ENCODE measurements at regions not wholly inside any gene's neighbourhood (a gene's known extent, or its start where the extent isn't known, plus 50 kb on each side); places are given as distances from the start of the nearest gene placed in this dataset.

DNA sequence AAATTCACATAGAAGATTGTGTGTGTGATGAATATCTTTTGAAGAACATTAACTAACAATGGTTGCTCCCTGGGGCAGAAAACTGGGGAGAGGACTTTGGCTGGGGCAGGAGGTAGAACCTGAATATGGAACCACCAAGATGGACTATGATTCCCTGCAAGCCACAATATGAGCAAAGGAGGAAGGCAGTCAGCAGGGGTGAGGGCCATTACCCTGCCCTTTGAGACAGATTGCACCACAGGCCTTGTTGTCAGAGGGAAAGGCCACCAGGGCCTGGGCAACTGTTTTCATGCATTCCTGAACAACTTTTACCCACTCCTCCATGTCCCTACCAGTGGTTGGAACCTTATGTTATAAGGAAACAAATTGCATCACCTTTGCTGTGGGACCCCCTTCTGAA is 670.1 kb upstream of the POM121L12 start:
- no peak overlapping the region for H2BK12ac ChIP-seq (ENCODE audit: low read depth, low read length)
- H3K18ac ChIP-seq (ENCODE audit: extremely low read depth, low read length), result no peak overlapping the region
- no peaks in the 10 kb centered on the region for H3K79me1 ChIP-seq (ENCODE audit: low read depth, low read length)
- no peak overlapping the region for H2BK120ac ChIP-seq (replicated peaks; ENCODE audit: low read depth, low read length)
- no peaks in the 10 kb centered on the region for H3K23me2 ChIP-seq (ENCODE audit: low read depth, low read length)
- H2BK20ac ChIP-seq (ENCODE audit: low read length), result no peak overlapping the region
- H3K79me2 ChIP-seq (ENCODE audit: control insufficient read depth in 1 of 2, insufficient read depth in 2 of 2, low read length in 2 of 2), result no peaks in the 10 kb centered on the region
- H3K56ac ChIP-seq (replicated peaks; ENCODE audit: insufficient read length, low read depth, low read length), result no peak overlapping the region
- H3K4me3 ChIP-seq (ENCODE audit: extremely low read depth in 1 of 4, insufficient read depth in 2 of 4, low read depth in 3 of 4, low read length in 4 of 4), result no peak overlapping the region
- FAIRE-seq (no peak), DNase-seq (ENCODE audit: low read depth in 1 of 2, low spot score in 2 of 2) (no peak)
- no peak overlapping the region for H3K27ac ChIP-seq (ENCODE audit: low read depth, low read length)
- H4K8ac ChIP-seq (ENCODE audit: extremely low read depth, insufficient read depth, low read length), result no peak overlapping the region
- H2BK15ac ChIP-seq (ENCODE audit: low read length), result no peak overlapping the region
- H2AK5ac ChIP-seq (ENCODE audit: low read depth, low read length), result no peak overlapping the region
- H3K4me2 ChIP-seq (ENCODE audit: insufficient read depth in 1 of 2, low read depth in 2 of 2, low read length in 2 of 2), result no peak overlapping the region
- no peaks in the 10 kb centered on the region for H3K4me1 ChIP-seq (replicated peaks in 1 of 4; ENCODE audit: control insufficient read depth in 3 of 4, insufficient read depth in 4 of 4, low read length in 3 of 4)
- no peak overlapping the region for H4K5ac ChIP-seq (ENCODE audit: insufficient read length, low read depth, low read length)
- POLR2A ChIA-PET (ENCODE audit: partially characterized antibody), result no interaction called here
- no peaks in the 10 kb centered on the region for H3K27me3 ChIP-seq (replicated peaks in 1 of 4; ENCODE audit: control insufficient read depth in 3 of 4, extremely low read depth in 1 of 4, insufficient read depth in 3 of 4, low read length in 3 of 4)
- H3K14ac ChIP-seq (ENCODE audit: insufficient read length), result no peak overlapping the region
- no peaks in the 10 kb centered on the region for H4K20me1 ChIP-seq (replicated peaks in 1 of 2; ENCODE audit: control insufficient read depth in 1 of 2, insufficient read depth in 2 of 2, low read length in 2 of 2)
- no peak overlapping the region for H3K23ac ChIP-seq (ENCODE audit: insufficient read length)
- no peaks in the 10 kb centered on the region for H3K36me3 ChIP-seq (ENCODE audit: control insufficient read depth in 2 of 4, insufficient read depth in 4 of 4, low read length in 3 of 4)
- no peak overlapping the region for H2BK5ac ChIP-seq (ENCODE audit: low read depth, low read length)
- CTCF ChIA-PET (ENCODE audit: partially characterized antibody), result no interaction called here
- H3K9me3 ChIP-seq (ENCODE audit: insufficient read depth in 2 of 2, low read depth in 1 of 2, low read length in 1 of 2), result peaks cover 0 to 10% of the 10 kb centered on the region in 2 experiments; a peak in 1 of 4 replicates
- TF ChIP-seq SRF (IDR thresholded peaks at IDR 0.05; ENCODE audit: low read depth, low read length) (no peak), SP2 (IDR thresholded peaks at IDR 0.05; ENCODE audit: low read length) (no peak), MAFK (IDR thresholded peaks at IDR 0.05; ENCODE audit: low read depth, low read length) (no peak), YY1 (IDR thresholded peaks at IDR 0.05; ENCODE audit: low read depth, low read length) (no peak), POU5F1 (IDR thresholded peaks at IDR 0.05; ENCODE audit: low read depth, low read length) (no peak), BACH1 (IDR thresholded peaks at IDR 0.05; ENCODE audit: low read length) (no peak), ZNF274 (IDR thresholded peaks at IDR 0.05; ENCODE audit: borderline replicate concordance, extremely low read depth, low read length) (no peak), SUZ12 (IDR thresholded peaks at IDR 0.05; ENCODE audit: low read length) (no peak), TAF1 (IDR thresholded peaks at IDR 0.05; ENCODE audit: low read depth, low read length) (no peak), KDM1A (IDR thresholded peaks at IDR 0.05; ENCODE audit: borderline replicate concordance, low read length) (no peak), JUND (IDR thresholded peaks at IDR 0.05; ENCODE audit: low read length) (no peak), TAF7 (optimal IDR thresholded peaks at IDR 0.05; ENCODE audit: borderline replicate concordance, low read depth, low read length) (no peak), RXRA (IDR thresholded peaks at IDR 0.05; ENCODE audit: insufficient read depth, low read depth, low read length) (no peak), SP4 (IDR thresholded peaks at IDR 0.05; ENCODE audit: low read length) (no peak), GABPA (IDR thresholded peaks at IDR 0.05; ENCODE audit: borderline replicate concordance, insufficient read depth, low read length) (no peak), CBX8 (IDR thresholded peaks at IDR 0.05; ENCODE audit: borderline replicate concordance, low read depth, low read length) (no peak)
- TF ChIP-seq, protein P1, sequence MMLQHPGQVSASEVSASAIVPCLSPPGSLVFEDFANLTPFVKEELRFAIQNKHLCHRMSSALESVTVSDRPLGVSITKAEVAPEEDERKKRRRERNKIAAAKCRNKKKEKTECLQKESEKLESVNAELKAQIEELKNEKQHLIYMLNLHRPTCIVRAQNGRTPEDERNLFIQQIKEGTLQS (IDR thresholded peaks at IDR 0.05; ENCODE audit: insufficient read depth, low read depth, low read length), result no peak
- H3K9ac ChIP-seq (replicated peaks in 1 of 4; ENCODE audit: extremely low read depth in 1 of 4, low read depth in 3 of 4, low read length in 3 of 4), result no peak overlapping the region
- no peak overlapping the region for H2AFZ ChIP-seq (ENCODE audit: low read length)
- H3K4ac ChIP-seq (replicated peaks; ENCODE audit: insufficient read length, low read depth, low read length), result no peak overlapping the region
- no peak overlapping the region for H4K91ac ChIP-seq (replicated peaks; ENCODE audit: insufficient read length, low read length)

Measured in H1 (cell line).